Retinal pigment epithelial cell (primary cell): ENCODE measurements at regions not wholly inside any gene's neighbourhood (a gene's known extent, or its start where the extent isn't known, plus 50 kb on each side); places are given as distances from the start of the nearest gene placed in this dataset.

Experiments used
- DNase-seq: peaks from one replicate; pipeline ENCODE4 v3.0.0-alpha.2; 2010; ENCODE audit warnings: low read depth
- H3K4me3 ChIP-seq: 2 replicates; pipeline ENCODE4 v1.5.1; 2011; ENCODE audit warnings: mild to moderate bottlenecking, low read length, control low read depth, moderate library complexity
- TF ChIP-seq, protein P1 (sequence below): conservative IDR thresholded peaks from 2 replicates; pipeline ENCODE4 v1.5.1; 2011; ENCODE audit warnings: low read depth, low read length, control low read depth, inconsistent platforms

DNA sequence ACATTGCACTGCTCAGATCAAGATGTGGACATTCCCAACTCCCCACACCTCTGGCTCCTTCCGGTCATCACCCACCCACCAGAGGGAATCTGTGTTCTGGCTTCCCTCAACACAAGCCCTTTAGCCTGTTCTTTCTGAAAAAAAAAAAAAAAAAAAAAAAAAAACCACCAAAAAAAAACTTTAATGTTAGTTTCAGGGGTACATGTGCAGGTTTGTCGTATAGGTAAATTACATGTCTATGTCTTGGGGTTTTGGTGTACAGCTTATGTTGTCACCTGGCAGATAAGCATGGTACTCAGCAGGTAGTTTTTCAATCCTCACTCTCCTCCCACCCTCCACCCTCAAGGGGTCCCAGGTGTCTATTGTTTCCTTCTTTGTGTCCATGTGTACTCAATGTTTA is 135.8 kb upstream of the FOXA2 start:
- no peak overlapping the region for H3K4me3 ChIP-seq
- no peak for DNase-seq
- TF ChIP-seq, protein P1, sequence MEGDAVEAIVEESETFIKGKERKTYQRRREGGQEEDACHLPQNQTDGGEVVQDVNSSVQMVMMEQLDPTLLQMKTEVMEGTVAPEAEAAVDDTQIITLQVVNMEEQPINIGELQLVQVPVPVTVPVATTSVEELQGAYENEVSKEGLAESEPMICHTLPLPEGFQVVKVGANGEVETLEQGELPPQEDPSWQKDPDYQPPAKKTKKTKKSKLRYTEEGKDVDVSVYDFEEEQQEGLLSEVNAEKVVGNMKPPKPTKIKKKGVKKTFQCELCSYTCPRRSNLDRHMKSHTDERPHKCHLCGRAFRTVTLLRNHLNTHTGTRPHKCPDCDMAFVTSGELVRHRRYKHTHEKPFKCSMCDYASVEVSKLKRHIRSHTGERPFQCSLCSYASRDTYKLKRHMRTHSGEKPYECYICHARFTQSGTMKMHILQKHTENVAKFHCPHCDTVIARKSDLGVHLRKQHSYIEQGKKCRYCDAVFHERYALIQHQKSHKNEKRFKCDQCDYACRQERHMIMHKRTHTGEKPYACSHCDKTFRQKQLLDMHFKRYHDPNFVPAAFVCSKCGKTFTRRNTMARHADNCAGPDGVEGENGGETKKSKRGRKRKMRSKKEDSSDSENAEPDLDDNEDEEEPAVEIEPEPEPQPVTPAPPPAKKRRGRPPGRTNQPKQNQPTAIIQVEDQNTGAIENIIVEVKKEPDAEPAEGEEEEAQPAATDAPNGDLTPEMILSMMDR, result no peak

- H3K4me3 ChIP-seq, result no peak overlapping the region
- TF ChIP-seq, protein P1, result no peak
- no peak for DNase-seq
Measured at GRCh38 chr20:22722811-22723210, 138.4 kb upstream of the FOXA2 start.

- DNase-seq, result no peak
- TF ChIP-seq, protein P1, result no peak
- H3K4me3 ChIP-seq, result no peak overlapping the region
Measured at GRCh38 chr20:22723659-22724058, 139.3 kb upstream of the FOXA2 start.

GRCh38 chr20:22728146-22728745 is 143.9 kb upstream of the FOXA2 start:
- no peak overlapping the region for H3K4me3 ChIP-seq
- TF ChIP-seq, protein P1, result no peak
- no peak for DNase-seq

DNA sequence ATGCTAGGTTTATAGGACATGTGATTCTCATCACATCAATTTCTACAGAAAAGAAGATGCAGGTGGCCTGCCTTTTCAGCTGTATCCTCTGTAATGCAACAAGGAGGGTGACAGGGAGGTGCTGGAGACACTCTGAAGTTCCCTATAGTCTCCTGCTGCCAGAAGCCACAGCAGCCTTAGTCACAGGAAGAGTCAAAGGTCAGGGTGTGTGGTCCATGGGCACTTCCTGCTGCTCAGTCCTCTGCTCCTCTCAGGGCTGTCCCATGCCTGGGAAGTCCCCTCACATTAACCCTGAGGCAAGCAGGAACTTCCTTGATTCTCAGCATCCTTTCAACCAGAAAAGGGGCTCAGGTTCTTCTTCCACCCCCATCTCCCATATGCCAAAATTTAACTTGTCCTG is 144.8 kb upstream of the FOXA2 start:
- no peak overlapping the region for H3K4me3 ChIP-seq
- TF ChIP-seq, protein P1, result no peak
- no peak for DNase-seq

GRCh38 chr20:22729616-22730236 is 145.4 kb upstream of the FOXA2 start:
- TF ChIP-seq, protein P1, result no peak
- DNase-seq, result no peak
- H3K4me3 ChIP-seq, result no peak overlapping the region

DNA sequence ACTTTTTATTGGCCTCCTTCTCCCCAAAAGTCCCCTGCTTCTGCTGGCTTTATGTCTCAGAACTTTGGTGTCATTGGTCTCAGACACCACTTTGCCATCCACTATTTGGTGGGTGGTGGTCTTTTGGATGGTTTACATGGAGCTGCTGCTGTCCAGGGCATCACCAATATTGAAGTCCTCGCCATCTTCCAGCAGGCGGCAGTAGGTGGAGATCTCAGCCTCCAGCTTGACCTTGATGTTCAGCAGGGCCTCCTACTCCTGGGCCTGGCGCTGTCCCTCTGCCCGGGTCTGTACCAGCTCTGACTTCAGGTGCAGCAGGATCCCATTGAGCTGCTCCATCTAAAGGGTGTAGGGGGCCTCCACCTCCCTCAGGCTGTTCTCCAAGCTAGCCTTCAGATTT is 148.4 kb upstream of the FOXA2 start:
- DNase-seq, result no peak
- no peak overlapping the region for H3K4me3 ChIP-seq
- TF ChIP-seq, protein P1, result no peak
